ENCODE measurements at regions not wholly inside any gene's neighbourhood (a gene's known extent, or its start where the extent isn't known, plus 50 kb on each side); places are given as distances from the start of the nearest gene placed in this dataset.

DNA sequence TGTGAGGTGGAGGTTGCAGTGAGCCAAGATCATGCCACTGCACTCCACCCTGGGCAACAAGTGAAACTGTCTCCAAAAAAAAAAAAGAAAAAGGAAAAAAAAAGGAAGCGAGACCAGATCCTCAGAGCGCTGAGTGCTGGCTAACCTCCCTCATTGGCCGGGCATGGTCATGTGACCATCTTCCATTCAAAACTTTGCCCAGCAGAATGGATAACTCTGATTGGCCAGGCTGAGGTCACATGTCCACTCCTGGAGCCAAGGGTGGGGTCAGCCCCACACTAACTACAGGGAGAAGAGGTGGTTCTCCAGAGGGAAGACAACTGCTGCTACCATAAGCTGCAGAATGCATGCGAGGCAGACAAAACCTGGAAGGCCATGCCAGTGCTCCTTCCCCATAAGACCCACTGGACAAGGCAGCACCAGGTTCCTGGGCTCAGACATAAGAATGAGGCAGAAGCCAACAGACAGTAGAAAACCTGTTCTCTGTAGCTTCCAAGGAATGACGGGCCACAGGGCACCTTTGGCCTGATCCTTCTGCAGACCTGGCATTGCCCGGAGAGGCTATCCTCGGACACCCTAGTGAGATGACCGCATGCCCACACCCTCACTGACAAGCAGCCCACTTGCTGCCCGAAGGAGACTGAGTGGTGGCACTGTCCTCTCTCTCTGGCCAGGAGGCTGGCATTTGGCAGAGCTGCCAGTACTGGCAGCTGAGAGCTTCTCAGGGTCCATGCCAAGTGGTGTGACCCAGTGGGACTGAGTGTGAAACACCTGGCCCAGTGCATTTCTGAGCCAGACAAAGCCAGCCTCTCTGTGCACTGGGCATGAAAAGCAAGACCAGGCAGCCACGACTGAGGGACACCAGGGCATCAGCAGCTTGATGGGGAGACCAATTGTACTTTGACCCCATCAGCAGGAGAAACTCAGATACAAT lies 311.9 kb upstream of the SULF2 start:
- no peak overlapping the region for H3K4me3 ChIP-seq (ENCODE audit: low read depth, low read length)
- TF ChIP-seq MYC (IDR thresholded peaks at IDR 0.05; ENCODE audit: low read depth, low read length): no peak
- TF ChIP-seq, protein P1, sequence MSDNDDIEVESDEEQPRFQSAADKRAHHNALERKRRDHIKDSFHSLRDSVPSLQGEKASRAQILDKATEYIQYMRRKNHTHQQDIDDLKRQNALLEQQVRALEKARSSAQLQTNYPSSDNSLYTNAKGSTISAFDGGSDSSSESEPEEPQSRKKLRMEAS (IDR thresholded peaks at IDR 0.05; ENCODE audit: low read depth, low read length): no peak
- DNase-seq (ENCODE audit: low read depth): peak; percentile 19

DNA sequence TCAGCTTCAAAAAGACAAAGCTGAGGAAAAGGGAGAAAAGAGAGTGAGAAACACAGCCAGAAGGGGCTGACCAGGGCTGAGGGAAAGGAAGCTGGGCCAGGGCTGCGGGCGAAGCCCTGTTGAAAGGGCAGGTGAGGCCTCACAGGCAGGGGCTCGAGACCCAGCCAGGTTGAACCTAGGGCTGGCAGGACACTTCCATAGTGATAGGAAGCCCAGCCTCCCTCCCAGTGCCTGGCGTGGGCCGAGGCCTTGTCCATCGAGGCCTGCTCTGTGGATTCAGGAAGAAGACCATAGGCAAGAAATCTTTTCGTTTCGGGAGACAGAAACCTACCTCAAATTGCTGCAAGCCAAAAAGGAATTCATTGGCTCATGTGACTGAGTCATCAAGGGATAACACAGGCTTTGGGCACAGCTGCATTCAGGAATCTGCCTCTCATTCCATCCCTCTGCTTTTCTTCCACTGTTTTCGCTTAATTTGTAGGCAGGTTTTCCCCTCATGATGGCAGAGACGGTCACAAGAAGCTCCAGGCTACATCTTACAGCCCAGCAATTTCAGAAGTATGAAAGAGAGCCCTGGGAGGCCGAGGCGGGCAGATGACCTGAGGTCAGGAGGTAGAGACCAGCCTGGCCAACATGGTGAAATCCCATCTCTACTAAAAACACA lies 311.1 kb upstream of the SULF2 start:
- TF ChIP-seq CTCF (IDR thresholded peaks at IDR 0.05; ENCODE audit: low read depth, low read length): no peak
- TF ChIP-seq, protein P1 (IDR thresholded peaks at IDR 0.05; ENCODE audit: low read depth, low read length): no peak
- TF ChIP-seq POLR2A (IDR thresholded peaks at IDR 0.05; ENCODE audit: extremely low read depth, insufficient read length): no peak
- no peak for TF ChIP-seq MYC (IDR thresholded peaks at IDR 0.05; ENCODE audit: low read depth, low read length)
- DNase-seq (ENCODE audit: low read depth): no peak
- H3K4me3 ChIP-seq (ENCODE audit: low read depth, low read length): no peak overlapping the region

GRCh38 chr20:48094944-48095343 lies 309.7 kb upstream of the SULF2 start:
- TF ChIP-seq CTCF (IDR thresholded peaks at IDR 0.05; ENCODE audit: low read depth, low read length): no peak
- TF ChIP-seq, protein P1 (IDR thresholded peaks at IDR 0.05; ENCODE audit: low read depth, low read length): no peak
- TF ChIP-seq MYC (IDR thresholded peaks at IDR 0.05; ENCODE audit: low read depth, low read length): no peak
- TF ChIP-seq POLR2A (IDR thresholded peaks at IDR 0.05; ENCODE audit: extremely low read depth, insufficient read length): no peak
- DNase-seq (ENCODE audit: low read depth): no peak
- no peak overlapping the region for H3K4me3 ChIP-seq (ENCODE audit: low read depth, low read length)

GRCh38 chr20:48094196-48094749 lies 309.0 kb upstream of the SULF2 start:
- DNase-seq (ENCODE audit: low read depth): no peak
- H3K4me3 ChIP-seq (ENCODE audit: low read depth, low read length): no peak overlapping the region
- TF ChIP-seq CTCF (IDR thresholded peaks at IDR 0.05; ENCODE audit: low read depth, low read length) (no peak), MYC (IDR thresholded peaks at IDR 0.05; ENCODE audit: low read depth, low read length) (no peak), POLR2A (IDR thresholded peaks at IDR 0.05; ENCODE audit: extremely low read depth, insufficient read length) (no peak)
- TF ChIP-seq, protein P1 (IDR thresholded peaks at IDR 0.05; ENCODE audit: low read depth, low read length): no peak

GRCh38 chr20:48092596-48093280 lies 307.5 kb upstream of the SULF2 start:
- DNase-seq (ENCODE audit: low read depth): no peak

More at GRCh38 chr20:48092596-48093280, 307.5 kb upstream of the SULF2 start:
- TF ChIP-seq MYC (IDR thresholded peaks at IDR 0.05; ENCODE audit: low read depth, low read length): no peak
- TF ChIP-seq CTCF (IDR thresholded peaks at IDR 0.05; ENCODE audit: low read depth, low read length): no peak
- TF ChIP-seq, protein P1 (IDR thresholded peaks at IDR 0.05; ENCODE audit: low read depth, low read length): no peak
- TF ChIP-seq POLR2A (IDR thresholded peaks at IDR 0.05; ENCODE audit: extremely low read depth, insufficient read length): no peak
- H3K4me3 ChIP-seq (ENCODE audit: low read depth, low read length): no peak overlapping the region
